HG02763 (cell line): ENCODE measurements at regions not wholly inside any gene's neighbourhood (a gene's known extent, or its start where the extent isn't known, plus 50 kb on each side); places are given as distances from the start of the nearest gene placed in this dataset.
"Not testable (repeated sequence)": the region's sequence is repeated elsewhere in the genome, so short reads cannot be mapped to it uniquely, and the experiment has no call there.

Experiments used
- ATAC-seq: cut with Tn5 transposase; IDR thresholded peaks from one replicate; pipeline ENCODE4 v1.9.1; 2021; ENCODE audit warnings: mild to moderate bottlenecking, moderate library complexity; ENCODE audit not compliant: unreplicated experiment

DNA sequence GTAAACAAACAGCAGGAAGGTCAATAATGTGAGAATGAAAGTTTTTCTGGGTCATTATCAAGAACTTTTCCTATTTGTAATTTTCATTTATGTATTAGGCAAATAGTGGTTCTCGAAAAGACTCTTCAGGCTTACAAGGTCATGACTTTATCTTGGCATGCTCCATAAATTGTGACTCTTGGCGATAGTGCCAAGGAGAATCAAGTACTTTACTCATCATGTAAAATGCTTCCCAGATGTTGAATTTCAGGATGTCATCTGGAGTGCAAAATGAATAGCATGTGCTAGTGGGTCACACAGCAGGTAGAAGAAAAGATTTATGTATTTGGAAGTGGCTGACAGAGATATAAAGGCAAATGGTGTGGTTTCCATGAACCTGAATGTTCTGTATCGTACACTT is 1492.7 kb upstream of the PCDH20 start:
- no peak for ATAC-seq

DNA sequence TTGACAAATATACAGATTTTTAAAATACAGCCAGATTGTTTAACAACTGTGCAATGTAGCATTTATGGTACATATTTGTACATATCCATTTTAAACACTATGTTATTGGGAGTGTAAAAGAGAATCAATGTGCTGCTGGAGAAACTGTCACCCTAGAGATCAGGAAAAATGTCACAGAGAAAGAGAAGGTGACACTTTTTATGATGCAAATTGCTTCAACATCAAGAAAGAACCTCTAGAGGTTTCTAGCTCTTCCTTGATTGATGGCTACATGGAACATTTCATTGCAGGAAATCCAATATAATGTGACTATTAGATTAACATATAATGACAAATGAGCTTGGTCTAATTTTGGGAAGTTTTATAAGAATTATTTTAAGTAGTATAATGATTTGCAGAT is 1491.2 kb upstream of the PCDH20 start:
- ATAC-seq: no peak

DNA sequence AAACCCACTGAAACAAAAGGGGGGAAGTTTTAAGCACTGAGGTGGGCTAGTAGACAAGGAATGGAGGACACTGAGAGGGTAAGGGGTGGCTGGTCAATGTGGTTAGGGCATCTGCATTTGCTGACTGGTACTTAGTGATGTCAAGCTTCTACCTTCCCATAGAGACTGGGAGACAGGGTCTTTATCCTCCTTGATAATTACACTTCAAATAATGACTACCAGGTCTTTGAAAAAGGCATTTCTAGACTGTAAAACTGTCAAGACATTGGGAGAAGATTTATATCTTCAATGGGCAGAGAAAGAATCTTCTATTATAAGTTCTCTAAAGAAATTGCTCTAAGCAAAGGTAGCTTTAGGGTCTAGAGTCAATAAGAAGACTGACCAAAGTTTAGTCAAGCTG is 1490.8 kb upstream of the PCDH20 start:
- ATAC-seq: no peak

DNA sequence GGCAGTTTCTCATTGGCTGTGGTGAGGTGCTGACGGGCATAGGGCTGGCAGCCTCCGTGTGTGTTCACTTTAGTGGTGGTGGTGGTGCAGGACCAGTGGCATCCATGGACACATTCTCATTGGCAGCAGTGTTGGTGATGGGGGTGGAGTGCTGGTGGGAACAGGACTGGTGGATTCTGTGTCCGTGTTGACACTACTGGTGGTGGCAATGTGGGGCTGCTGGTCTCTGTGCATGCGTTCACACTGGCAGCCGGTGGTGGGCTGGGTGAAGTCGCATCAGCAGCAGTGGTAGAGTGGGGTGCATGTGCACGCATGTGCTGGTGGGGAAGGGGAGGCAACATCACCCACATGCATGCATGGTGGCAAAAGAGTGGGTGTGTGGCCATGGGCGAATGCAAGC is 1471.4 kb upstream of the PCDH20 start:
- no peak for ATAC-seq

DNA sequence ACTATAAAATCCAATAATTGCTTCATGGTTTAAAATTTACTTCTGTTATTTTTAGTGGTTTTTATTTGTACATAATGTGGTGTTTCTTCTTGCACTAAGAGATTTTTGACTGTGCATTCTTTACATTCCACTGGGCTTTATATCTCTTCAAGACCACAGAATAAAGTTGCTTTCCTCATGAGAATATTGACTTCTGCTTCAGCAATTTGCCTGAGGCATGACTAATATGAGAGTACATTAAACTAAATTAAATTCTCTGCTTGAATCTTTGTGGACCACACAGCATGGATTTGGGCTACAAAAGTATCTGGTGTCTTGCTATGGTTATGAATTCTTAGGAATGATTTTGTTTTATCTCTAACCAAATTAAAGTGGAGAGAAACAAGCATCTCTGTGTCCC is 1463.4 kb upstream of the PCDH20 start:
- ATAC-seq: no peak

DNA sequence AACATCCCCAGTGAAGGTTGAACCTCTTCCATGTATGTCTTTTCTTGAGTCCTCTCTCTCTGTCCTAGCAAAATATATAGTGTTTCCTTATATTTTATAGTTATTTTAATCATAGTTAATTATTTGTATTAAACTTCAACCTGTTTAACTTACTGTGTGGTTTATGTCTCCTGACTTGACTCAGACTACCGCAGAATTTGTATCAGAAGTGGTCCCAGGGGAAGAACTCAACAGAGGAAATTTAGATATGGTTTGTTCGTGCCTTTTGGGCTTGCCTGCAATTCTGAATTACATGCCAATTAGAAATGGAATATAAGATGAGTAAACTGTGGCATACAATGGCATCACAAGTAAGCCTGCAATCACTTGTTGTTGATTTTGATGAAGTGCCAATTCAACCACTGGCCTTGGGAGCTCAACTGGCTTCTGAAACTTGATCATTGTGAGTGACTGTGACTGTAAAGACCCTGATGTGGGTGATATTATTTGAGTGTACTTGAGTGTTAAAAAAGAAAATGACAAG is 1459.5 kb upstream of the PCDH20 start:
- ATAC-seq: no peak

DNA sequence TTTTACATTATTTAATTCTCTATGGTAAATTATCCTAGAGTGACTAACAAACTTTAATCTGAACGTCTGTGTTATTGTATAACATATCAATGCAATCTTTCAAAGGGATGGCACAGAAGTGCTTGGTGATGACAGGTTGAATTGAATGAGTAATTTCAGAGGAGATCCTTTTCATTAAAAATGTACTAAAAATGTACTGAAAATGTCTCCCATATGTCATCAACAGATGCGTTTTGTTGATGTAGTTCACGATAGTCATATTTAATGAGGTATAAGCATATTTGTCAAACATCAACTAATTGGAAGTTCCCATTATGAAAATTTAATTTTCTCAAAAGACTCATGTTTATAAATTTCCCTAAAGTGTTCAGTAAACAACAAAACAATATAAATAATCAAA is 1434.7 kb upstream of the PCDH20 start:
- ATAC-seq: no peak

DNA sequence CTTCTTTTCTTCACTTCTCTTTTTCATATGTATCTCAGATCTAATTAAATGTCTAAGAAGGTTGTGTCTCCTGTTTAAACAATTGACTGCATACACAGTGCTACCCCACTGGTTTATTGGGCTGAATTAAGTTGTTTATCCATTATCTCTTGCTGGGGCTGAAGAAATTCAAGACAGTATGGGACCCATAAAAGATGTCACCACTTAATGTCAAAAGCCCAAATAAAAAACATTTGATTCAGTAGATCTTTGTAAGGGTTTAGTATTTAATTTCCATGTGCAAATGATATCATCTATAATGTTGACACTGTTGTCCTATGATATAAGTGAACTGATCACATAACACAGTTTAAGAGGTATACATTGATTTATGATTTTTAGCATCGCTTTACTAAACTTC is 1431.9 kb upstream of the PCDH20 start:
- no peak for ATAC-seq

DNA sequence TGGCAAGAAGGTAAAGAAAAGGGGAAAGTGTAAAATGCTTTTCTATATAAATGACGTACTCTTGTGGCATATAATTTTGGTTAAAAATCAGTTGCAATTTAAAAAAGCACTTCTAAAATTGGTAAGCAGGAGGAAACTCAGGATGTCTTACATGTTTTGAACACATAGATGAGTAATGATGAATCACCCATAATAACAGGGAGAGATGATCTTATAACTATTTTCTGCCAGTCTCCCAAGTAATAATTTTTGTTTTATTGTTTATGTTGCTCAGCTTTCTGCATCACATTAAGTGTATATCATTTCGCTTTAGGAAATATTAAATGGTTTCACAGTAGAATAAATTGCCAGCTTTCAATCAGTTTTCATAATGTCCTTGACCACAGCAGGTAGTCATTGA is 1430.7 kb upstream of the PCDH20 start:
- ATAC-seq: no peak

DNA sequence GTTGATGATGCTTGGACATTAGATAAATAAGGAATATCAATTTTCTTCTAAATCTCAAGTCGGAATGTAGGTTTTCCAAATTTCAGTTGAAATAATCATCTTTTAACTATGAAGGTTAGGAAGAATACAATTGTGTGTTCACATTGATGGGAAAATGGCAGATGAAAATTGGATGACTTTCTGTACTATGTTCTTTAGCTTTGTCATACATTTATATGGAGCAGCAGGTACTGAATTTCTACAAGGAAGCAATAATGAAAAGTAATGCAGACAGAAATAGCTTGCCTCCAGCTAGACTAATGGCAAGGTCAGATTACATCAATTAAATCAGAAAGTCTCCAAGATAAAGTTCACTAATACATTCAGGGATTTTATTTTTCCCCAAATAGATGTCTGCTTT is 1423.7 kb upstream of the PCDH20 start:
- no peak for ATAC-seq

DNA sequence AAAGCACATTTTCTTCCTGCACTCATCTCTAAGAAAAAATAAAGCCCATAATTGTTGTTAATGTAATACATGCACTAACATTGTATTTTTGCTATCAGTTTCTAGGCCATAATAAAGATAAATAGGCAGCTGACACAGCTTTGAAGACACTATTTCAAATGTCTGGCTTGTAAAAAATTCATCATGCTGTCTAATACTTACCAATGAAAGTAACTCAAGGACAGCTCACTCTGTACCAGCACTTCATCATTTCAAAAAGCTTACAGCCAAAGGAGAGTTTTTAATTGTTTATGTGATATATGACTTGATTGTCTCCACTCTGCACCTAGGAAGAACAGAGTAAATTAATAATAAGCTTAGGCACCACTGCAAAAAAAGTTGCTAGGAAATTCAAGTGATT is 1423.3 kb upstream of the PCDH20 start:
- ATAC-seq: no peak

DNA sequence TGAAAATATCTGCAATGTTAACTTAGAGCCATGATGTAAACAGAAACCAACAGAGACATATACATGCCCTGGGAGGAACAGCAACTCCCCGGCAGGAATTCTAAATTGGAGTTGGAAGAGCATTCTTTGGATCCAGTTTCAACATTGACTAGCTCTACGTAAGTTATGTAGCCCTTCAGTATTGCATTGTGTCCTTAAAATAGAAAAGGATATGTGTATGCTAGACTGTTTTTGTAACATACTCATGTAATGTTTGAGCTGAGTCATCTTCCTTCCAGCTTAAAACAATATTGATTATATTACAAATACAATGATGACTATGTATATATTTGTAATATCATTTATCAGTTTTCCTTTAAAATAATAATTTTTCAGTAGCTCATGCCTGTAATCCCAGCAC is 1422.2 kb upstream of the PCDH20 start:
- no peak for ATAC-seq

DNA sequence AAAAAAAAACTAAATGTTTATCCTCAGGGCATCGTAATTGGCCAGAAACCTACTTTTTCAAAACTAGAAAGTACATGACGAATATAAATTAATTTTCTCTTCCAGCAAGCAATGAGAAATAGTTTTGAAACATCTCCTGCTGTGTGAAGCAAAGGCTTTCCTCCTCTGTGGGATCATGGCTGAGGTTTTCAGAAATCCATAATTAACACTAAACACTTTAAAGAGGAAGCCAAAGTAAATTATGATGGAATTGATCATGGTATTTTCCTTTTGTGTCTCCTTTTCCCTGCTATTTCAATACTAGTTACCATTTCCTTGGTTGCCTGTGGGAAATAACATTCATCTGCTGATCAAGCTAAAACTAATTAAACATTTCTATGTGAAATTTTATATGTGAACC is 1413.8 kb upstream of the PCDH20 start:
- ATAC-seq: no peak

DNA sequence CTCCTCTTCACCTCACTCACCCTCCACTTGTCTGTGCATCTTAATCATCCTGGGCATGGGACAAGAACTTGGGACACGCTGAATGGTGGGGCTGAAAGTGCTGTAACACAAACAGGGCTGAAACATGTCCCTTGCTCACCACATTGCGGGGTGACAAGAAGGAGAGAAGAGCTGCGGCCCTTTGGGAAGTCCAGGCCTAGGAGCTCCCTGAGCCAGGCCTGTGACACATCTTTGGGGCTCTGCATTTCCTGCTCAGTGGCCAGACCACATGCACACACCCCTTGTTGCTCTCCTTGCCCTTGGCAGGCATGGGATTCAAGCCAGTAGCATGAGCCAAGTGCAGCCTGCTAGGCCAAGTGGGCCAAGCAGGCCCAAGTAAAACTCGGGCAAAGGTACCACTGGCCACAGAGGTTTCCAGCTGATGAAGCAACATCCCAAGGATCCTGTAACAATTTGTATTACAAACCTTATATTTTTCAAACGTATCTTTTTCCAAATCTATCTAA is 1384.3 kb upstream of the PCDH20 start:
- no peak for ATAC-seq

DNA sequence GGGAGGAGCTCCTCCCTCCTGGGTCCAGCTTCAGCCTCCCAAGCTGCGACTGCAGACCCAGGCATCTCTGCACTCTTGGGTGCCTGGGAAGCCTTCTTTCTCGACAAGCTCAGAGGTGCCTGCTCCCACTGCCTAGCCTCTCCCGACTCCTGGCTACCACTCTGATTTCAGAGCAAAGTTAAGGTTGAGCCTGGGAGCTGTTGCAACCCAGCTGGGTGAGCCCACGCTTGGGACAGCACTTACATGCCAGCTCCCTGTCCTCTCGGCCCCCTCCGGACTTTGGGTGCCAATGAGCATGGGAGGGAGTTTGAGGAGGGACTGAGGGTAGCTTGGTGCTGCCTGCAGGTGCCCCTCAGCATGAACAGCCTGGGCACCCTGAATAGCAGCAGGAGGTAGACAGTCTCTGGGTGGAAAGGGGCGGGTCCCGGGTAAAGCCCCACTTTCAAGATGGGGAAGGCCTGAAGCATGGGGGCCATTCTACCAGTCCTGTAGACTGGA is 1383.4 kb upstream of the PCDH20 start:
- no peak for ATAC-seq

DNA sequence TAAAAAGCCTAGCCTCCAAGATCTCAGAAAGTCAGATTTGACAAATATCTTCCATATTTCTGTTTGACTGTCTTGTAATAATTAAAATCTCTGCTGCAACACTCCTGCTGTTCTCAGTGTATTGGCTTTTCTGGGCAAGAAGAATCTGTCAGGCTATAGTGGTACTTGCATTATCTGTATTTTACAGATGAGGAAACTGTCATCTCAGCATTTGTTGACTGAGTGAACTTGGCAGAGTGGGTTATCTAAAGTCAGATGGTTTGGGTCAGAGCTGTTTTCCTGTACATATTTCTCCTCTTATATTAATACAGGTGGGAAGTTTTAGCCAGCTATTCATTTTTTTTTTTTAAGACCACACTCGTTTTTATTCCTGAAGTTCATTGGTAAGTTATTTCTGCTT is 1378.2 kb upstream of the PCDH20 start:
- no peak for ATAC-seq

DNA sequence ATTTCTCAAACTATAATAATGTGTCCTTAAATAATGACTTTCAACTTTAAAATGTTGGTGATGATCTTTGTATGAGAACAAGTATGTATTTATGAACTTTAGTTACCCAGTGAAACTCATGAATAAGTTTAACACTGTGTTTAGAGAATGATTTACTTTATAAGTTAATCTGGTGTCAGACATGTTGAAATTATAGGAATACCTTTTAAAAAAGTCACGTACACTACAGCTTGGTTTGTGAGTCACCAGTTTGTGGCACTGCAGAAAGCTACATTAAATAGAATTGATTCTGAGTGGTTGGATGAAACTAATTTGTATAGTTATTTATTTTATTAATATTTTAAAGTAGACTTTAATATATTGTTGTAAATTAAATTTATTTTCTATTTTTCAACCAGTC is 1366.2 kb upstream of the PCDH20 start:
- ATAC-seq: no peak

DNA sequence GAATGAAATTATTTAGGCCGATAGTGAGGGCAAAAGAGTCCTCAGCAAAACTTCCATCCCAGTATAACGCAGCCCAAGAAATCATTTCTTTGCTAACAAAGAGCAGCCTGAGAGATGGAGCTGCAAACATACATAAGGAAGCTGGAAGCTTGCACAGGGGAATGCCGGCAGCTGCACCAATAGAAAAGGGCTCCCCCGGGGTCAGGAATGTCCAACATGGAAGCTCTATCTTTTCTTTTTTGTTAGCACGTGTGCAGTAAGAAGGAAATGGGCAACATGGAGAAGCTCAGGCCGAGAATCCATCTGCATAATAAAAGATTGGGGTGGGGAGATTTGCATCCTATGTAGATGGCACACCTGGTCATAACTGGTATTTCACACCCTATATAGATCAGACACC is 1363.5 kb upstream of the PCDH20 start:
- ATAC-seq: no peak

DNA sequence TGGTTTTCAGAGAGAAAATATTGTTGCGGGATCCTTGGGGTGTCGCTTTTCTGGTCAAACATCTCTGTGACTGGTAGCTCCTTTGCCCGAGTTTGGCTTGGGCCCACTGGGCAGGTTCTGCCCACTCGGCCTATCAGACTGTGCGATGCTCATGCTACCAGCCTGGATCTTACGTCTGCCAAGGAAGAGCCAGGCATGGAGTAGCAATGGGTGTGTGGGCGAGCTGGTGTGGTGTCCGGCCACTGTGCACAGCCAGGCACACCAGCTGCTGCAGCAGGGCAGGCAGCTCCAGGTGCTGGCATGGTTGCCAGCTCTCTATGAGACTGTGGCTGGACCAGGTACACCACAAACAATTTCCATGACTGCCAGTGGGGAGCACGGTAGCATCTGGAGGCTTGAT is 1351.8 kb upstream of the PCDH20 start:
- no peak for ATAC-seq

DNA sequence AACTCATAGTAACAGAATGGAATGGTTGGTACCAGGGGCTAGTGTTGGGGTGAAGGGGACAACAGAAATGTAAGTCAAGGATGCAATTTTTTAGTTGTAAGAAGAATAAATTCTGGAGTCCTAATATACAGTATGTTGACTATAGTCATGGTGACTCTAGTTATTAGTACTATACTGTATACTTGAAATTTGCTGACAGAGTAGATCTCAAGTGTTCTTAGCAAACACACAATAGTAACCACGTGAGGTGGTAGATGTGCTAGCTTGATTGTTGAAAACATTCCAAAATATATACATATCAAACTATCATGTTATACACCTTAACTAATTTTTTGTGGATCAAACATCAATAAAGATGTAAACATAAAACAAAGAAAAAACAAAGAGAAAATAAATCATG is 1345.1 kb upstream of the PCDH20 start:
- no peak for ATAC-seq

DNA sequence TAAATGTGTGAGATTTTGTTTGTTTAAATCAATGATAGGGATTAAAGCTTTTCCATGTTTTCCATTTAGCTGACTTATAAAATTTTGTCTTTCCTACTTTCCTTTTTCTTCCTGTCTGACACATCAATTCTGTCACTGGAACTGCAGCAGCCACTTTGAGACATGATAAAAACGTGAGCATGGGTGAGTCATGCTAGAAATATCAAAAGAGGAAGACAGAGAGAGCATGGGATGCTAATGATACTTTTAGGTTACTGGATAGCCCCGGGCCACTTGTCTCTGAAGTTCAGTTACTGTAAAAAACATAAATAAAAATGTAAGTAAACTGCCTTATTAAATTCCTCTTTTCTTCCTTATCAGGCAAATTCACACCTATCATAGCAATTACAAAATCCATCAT is 1332.0 kb upstream of the PCDH20 start:
- ATAC-seq: no peak

DNA sequence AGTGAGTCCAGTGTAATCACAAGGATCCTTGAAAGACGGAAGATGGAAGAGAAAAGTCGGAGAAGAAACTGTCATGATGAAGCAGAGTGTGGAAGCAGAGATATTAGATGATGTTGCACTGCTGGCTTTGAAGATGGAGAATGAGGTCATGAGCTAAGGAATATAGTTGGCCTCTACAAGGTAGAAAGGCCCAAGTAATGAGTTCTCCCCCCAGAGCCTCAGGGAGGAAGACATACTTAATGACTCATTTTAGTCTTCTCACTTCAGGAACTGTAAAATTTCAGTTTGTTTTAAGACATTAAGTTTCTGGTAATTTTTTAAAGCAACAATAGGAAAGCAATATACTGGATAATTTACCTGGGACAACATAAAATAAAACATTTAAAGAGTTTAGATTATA is 1331.5 kb upstream of the PCDH20 start:
- no peak for ATAC-seq

DNA sequence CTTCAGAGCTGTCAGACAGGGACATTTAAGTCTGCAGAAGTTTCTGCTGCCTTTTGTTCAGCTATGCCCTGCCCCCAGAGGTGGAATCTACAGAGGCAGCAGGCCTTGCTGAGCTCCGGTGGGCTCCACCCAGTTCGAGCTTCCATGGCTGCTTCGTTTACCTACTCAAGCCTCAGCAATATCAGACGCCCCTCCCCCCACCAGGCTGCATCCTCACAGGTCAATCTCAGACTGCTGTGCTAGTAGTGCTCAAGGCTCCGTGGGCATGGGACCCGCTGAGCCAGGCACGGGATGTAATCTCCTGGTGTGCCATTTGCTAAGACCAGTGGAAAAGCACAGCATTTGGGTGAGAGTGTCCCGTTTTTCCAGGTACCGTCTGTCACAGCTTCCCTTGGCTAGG is 1314.1 kb upstream of the PCDH20 start:
- ATAC-seq: not testable (repeated sequence)

DNA sequence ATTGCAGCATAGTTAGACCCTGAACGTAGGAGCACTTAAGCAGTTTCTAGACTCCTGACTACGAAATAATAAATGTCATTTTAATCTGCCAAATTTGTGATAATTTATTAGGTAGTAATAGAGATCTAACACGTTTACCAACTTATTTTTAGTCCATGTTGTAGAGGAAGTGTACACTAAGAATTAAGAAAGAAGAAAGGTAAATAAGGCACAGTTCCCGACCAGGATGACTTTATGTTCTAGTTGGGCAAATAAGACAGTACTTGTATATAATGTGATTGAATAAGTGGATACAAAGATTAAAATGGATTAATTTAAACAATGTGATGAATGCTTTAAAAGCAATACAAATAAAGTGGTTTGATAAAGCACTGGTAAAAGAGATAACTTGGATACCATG is 1306.2 kb upstream of the PCDH20 start:
- ATAC-seq: no peak
